EH (cell line): ENCODE measurements at regions not wholly inside any gene's neighbourhood (a gene's known extent, or its start where the extent isn't known, plus 50 kb on each side); places are given as distances from the start of the nearest gene placed in this dataset.

Experiments used
- DNase-seq: peaks from one replicate; pipeline ENCODE4 v3.0.0-alpha.2; 2015; ENCODE audit warnings: low read depth

DNA sequence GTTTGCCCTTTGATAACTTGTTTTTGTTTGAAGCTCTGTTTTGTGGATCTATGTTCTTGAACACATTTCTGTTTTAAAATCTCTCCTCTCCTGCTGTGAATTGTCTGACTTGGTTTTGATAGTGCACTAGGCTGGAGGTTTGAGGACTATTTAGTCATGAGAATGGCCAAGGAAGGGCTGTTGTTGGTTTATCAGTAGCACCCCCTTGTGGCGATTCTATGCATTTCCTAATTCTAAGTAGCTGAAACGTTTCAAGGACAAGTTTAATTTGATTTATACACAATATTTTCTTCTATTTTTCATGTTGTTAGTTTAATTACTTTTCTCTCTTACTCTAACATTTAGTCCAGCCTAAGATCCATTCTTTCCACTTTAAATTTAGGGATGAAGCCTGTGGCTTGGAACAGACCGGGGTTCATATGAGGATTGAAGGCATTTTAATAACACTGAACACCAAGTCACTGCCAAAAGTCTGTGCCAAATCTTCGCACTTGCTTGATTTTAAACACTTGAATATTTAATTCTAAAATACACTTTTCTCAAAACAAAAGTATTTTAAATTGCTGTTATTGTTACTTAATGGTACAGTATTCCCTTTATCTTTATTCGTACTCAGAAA lies 166.0 kb downstream of the SOCS6 start:
- DNase-seq = peak; percentile 71

DNA sequence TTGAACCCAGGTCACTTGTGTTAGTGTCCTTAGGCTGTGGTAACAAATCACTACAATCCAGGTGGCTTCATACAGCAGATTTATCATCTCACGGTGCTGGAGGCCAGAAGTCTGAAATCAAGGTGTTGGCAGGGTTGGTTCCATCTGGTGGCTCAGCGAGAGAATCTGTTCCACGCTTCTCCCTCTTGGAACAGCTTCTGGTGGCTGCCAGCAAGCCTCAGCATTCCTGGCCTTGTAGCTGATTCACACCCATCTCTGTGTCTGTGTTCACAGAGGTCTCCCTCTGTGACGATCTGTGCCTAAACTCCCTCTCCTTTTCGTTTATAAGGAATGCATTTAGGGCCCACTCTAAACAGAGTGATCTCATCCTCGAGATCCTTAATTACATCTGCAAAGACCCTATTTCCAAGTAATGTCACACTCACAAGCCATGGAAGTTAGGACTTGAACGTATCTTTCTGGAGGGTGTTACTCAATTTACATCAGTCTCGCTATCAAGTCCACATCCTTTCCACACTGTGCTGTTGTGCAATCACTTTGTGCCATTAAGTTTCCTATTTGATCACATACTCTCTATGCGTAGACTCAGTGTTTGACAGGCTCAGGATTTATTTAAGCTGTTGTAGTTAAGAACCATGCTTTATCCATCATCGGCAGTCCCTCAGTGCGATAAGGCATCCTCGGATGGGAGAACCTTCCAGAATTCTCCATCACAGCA lies 164.4 kb downstream of the SOCS6 start:
- DNase-seq = peak; percentile 15

DNA sequence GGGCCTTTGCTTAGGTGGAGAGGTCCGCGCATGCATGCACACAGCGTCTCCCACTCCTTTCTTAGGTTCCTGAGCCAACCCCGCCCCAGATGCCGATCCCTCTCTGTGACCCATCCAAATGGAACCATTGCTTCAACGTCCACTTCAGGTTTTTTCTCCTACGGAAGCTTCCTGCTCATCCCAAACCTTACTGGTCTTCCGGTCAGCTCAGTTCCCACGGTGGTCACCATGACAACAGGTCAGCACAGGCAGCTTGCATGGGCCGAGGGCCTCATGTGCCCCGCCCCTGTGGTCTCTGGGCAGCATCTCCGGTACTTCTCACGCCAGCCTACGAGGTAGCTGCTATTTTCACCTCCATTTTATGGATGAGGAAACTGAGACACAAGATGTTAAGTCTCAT lies 163.7 kb downstream of the SOCS6 start:
- no peak for DNase-seq

DNA sequence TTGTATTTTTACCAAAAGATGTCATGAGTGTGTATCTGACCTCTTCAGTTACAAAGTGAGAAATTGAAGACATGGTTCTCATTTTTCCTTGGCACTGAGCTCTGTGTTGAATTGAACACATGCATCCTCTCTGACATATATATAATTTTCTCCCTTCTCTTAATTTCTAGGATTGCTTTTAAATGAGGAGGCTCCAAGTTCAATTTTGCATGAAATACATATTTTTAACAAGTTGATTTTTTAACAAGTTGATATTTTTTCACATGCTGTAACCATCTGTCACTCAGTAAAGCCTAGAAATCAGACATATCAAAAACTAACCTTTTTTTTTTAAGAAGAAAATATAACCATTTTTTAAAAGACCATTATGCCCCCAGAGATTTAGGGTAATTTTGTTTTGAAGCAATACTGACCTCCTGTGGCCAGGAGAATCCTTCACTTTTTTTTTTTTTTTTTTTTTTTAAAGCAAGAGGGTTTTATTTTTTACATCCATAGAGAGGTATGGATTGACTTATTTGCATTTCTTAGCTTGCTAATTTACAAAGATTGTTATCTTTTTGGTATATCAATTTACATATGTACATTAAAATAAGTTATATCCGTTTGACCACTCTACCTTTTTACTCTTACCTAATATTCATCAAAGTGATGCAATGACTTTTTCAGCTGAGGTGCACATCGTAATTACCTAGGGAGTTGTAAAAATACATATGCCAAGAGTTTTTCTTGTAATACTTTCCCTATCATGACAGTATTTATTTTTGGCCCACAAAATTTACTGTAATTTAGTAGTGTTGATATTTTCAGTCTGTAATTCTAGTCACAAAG lies 161.8 kb downstream of the SOCS6 start:
- DNase-seq = peak; percentile 29

DNA sequence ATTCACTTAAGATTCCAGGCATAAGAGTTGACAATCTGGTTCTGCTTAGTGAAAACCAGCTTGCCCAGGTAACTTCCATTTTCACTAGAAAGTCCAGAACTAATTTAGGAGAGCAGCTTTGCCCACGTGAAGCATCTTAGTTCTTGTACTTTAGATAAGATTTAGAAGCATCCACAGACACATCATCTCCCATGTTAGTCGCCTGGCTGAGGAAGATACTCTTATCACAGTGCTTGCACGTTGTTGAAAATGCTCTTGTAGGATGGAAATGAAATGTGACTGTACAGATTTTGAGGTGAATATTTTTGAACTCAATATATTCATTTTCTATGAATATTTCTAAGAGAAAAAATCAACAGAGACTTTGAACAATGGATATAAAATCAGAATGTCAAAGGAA lies 159.7 kb downstream of the SOCS6 start:
- no peak for DNase-seq

DNA sequence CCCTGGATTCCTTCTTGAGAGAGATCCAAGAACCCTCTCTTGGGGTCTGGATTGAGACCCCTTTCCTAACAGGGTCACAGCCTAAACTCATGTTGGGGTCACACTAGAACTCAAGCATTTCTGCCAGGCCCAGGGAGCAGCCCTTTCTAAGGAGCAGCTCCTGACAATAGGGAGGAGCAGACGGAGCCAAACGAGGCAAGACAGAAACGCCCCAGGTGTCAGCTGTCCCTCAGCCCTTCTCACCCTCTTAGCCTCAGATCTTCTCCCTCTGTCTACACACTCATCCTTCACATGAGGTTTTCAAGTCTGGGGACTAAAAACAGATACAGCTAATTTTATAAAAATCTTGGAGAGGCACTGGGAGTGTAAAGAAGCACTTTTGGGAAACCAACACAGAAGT lies 157.2 kb downstream of the SOCS6 start:
- DNase-seq = no peak

DNA sequence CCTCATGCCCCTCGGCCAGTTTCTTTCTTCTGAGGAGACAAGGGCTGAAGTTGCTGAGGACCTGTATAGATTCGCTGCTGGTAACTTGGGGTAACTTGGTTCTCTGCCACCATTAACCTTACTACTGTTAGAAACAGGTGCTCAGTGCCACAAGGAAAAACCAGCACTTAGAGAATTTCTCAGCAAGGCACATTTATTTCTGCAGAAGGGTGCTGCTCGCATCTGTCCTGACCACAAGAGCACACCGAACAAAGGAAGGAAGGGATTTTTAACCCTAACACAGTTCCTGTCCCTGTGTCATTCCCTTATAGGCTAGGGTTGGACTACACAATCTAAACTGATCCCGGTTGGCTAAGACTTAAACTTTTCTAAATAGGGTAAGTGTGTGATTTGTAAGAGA lies 154.1 kb downstream of the SOCS6 start:
- no peak for DNase-seq

DNA sequence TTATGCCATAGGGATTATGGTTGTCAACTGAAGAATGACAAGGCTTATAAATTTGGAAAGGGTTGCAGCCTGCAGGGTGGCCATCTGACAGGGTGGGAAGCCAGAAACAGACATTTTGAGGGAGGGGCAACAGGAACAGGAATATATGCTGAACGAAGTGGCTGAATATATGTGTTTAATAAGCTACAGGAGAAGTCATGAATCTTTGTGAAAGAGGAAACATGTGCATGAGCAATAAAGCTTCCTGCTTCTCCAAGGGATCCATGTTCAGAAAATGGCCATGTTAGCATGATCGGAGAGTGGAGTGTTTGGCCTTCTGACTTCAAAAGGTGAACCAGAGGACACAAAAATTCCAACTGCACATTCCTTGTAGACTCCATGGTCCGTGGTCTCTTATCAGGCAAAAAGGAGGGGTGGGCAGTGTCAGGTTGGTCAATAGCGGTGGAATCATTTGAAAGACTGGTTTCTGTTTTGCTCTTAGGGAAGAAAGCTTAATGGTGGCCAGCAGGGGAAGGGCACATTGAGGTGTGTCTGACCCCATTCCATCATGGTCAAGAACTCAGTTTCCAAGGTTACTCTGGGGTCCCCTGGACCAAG lies 144.1 kb downstream of the SOCS6 start:
- no peak for DNase-seq

DNA sequence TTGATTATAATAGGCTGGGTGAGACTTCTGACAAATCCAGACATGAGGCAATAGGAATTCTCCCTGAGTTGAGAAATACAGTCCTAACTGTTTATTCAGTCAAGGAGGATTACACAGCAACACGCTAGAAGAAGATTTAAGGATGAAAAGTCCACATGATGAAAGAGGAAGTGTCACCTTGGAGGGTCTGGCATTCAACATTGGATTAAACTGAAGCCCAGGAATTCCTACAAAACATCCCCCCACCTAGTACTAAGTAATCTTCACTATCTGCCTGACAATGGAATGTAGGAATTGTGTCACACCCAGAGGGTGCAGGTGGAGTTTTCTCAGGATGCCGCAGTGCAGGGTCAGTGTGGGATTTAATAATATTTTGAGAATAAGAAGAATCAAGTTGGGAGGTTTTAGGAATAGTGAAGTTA lies 142.4 kb downstream of the SOCS6 start:
- DNase-seq = peak; percentile 58

DNA sequence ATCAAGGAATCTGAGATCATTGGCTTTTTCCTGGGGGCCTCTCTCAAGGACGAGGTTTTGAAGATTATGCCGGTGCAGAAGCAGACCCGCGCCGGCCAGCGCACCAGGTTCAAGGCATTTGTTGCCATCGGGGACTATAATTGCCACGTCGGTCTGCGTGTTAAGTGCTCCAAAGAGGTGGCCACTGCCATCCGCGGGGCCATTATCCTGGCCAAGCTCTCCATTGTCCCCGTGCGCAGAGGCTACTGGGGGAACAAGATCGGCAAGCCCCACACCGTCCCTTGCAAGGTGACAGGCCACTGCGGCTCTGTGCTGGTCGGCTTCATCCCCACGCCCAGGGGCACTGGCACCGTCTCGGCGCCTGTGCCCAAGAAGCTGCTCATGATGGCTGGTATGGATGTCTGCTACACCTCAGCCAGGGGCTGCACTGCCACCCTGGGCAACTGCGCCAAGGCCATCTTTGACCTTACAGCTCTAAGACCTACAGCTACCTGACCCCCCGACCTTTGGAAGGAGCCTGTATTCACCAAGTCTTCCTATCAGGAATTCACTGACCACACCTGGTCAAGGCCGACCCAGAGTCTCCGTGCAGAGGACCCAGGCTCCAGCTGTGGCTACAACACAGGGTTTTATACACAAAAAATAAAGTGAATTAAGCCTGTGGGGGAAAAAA lies 141.8 kb downstream of the SOCS6 start:
- no peak for DNase-seq

DNA sequence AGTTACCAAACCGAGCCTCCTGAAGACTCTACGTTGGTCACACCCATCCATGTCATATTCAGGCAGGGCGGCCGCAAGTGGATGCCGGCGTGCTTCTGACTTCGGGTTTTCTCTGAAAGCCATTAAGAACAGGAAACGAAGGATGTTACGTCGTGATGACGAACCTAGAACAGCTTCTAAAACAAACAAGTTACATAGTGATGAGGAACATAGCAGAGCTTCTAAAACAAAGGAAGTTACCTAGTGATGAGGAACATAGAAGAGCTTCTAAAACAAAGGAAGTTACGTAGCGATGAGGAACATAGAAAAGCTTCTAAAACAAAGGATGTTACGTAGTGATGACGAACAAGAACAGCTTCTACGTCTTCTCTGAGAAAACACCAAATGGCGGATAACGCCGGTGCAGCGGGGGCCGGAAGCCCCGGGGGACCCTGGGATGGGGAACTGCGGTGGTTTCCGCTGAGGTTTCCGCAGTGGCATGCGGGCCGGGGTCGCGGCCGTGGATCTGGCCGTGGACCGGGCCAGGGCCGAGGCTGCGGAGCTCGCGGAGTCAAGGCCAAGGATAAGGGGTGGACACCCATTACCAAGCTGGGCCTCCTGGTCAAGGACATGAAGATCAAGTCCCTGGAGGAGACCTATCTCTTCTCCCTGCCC lies 141.1 kb downstream of the SOCS6 start:
- no peak for DNase-seq

DNA sequence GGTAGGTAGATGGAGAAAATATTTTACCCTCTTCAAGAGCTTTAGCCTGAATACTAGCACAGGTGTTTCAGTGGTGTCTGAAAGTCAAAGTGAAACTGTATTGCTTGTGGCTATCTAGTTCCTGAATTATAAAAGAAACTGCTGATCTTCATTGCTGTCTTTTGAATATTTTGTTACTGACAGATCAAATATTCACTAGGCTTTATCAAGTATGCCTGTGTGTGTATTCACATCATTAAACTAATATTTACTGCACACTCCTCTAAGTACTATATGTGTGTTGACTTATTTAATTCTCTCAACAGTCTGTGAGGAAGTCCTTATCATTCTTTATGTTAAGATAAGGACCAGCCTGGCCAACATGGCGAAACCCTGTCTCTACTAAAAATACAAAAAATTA lies 139.6 kb downstream of the SOCS6 start:
- DNase-seq = no peak

DNA sequence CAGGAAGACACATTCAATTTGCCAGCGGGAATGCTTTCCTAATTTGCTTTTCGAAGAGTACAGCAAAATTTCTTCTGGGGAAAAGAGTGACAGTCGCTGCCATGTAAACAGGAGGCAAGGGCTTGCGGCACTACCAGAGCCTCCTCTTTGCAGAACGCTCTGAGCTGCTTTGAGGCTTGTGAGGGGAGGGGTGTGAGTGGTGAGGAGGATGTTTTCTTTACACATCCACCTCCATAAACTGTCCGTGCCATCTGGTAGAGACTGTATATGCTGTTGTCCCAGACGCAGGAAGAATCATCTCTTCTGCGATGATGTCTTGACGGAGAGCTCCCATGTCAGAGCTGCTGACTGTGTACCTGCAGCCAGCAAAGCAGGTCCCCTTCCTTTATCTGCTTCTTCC lies 138.0 kb downstream of the SOCS6 start:
- DNase-seq = no peak

DNA sequence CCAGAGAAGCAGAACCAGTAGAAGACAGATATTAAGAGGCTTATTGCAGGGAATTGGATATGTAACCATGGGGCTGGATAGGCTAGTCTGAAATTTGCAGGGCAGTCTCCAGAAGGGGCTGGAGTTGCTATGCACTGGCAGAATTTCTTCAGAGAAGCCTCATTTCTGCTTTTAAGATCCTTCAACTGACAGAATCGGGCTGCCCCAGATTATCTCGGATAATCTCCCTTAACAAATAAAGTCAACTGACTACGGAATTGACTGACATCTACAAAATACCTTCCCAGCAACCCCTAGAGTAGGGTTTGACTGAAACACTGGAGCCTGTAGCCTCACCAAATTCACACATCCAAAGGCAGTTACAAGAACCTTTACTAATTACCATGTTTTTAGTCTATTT lies 136.4 kb downstream of the SOCS6 start:
- no peak for DNase-seq

DNA sequence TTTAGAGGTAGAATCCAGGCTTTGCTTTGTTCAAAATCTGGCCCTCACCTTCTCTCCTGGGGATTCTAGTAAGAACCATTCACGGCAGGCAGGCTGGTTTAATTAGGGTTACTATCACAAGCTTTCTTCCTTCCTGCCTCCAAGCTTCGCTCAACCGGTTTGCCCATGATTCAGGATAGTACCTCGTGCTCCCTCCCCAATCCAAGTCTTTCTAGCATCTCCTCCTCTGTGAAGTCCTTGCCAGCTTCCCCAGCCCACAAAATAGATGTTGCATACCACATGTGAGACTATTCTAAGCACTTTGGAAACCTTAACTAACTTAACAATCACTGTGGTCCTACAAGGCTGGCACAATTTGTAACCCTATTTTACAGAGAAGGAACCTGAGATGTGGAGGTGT lies 135.1 kb downstream of the SOCS6 start:
- no peak for DNase-seq

DNA sequence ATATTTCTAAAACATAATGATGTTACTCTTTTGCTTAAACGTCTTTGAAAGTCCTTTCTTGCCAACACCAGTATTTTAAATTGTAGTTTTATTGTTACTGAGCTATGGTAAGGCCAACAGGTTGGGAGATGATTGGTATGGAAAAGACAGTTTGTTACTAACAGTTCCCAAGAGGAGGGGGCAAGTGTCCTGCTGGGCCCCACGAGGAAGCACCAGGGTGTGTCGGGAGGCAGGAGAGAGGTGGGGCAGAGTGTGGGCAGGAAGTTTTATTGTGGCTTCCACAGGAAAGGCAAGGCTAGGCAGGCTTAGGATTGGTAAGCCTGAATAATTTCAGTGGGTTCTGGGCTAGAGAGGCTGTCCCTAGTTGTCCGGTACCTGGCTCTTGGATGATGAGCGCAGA lies 134.3 kb downstream of the SOCS6 start:
- no peak for DNase-seq

DNA sequence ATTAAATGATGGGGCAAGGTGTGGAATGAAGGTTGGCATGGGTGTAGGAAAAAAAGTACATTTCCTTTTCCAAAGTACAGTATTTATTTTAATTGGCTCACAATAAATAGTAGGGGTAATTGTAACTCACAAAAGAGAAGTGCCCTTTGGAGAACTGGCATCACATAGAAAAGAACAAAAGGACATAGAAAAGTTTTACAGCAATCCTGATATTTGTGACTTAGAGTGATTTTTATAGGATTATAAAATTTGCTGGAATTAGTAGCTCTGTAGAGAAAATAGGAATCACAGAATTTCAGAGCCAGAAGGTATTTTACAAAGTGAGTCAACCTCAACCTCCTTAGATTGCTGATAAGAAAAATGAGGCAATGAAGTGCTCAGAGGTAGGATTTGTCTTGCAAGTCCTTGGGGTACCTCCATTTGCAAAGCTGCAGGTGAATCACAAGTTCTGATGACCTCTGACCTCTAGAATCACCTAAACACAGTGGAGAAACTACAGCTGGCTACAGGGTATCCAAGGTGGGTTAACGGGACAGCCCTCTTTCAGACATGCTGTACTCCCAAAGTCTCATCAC lies 133.6 kb downstream of the SOCS6 start:
- no peak for DNase-seq

DNA sequence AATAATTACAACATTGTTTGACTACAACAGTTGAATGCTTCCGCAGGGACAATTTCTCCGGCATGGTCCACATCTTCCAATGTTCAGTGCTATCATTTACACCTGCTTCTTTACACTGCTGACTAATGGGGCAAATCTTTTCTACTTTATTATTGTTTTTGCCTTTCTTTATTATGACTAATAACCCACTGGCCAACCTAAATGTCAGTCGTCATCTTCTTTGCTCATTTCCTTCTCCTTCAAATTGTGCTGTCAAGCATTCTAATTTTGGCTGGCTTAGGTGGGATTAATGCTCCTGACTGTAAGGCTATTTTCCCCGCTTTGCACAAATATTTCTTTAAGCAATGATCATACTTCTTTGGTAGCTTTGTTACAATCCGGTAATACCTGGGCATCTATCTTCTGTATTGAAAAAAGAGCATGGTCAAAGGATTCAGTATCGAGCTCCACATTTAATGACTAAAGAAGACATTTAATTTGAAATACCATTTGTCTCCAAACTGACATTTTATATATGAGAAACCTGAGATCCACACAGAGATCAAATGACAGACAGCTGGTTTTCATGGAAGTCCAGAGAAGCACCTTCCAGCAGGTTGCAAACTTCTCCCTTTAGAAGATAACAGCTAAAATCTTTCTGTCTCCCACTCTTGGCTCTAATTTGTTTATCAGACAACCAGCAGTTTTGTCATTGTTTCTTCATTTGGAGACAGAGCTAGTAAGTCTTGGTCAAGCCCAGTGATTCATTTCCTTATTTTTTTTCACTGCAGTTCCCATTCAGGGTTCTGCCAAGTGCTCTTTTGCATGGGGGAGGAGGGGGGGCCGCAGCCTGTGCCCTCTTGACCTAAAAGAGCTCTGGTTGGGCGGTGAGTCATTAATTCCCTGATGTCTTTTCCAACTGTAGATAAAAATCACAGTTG lies 132.9 kb downstream of the SOCS6 start:
- DNase-seq = peak; percentile 96

DNA sequence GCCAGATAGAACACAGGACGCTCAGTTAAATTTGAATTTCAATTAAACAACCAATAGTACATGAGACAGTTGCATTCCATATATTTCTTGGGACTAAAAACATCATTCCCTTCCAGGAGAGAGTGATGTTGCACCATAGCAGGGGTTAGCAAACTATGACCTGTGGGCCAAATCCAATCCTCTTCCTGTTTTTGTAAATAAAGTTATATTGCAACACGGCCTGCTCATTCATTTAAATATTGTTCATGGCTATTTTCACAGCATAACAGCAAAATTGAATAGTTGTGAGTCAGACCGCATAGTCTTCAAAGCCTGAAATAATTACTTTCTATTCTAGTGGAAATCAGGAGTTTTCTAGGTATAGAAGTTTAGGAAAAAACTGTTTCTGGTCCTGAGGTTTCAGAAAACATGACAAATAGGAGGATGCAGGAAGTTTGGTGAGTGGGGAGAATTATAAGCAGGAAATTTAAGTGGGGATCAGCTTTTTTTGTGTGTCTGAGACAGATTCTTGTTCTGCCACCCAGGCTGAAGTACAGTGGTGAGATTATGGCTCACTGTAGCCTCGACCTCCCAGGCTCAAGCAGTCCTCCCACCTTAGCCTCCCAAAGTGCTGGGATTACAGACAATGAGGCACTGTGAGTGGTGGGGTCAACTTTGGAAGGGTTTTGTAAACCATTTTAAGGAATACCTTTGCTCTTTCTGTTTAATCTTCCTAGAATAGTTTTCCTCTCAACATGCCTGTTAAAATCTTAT lies 131.5 kb downstream of the SOCS6 start:
- DNase-seq = peak; percentile 84
